SH-SY5Y (cell line): ENCODE measurements at regions not wholly inside any gene's neighbourhood (a gene's known extent, or its start where the extent isn't known, plus 50 kb on each side); places are given as distances from the start of the nearest gene placed in this dataset.
A peak's percentile ranks its signal among the peaks of the same experiment; 100 is the strongest.

Experiments used
- GATA2 ChIP-seq: IDR thresholded peaks from 2 replicates; pipeline ENCODE4 v1.6.1; 2011; ENCODE audit warnings: mild to moderate bottlenecking, low read depth, low read length
- GATA3 ChIP-seq: IDR thresholded peaks from 2 replicates; pipeline ENCODE4 v1.6.1; 2011; ENCODE audit warnings: low read depth, mild to moderate bottlenecking, low read length, moderate library complexity

DNA sequence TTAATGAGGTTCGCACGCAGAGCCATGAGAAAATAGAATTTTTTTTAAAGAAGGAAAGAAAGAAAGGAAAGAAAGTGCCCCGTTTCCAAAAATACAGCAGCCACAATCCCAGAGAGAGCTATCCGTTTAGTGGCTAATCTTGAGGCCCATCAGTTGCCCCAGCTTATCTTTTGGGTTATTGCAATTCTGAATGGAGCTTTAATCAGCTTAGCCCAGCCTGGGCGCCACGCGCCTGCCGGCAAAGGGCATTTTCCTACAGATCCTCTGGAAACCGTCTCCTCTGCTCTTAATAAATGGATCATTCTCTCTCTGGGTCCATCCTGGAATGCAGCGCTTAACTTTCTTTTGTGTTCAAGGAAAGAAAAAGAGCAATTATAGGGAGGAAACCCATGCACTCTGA, 413.3 kb downstream of the MAFB start:
- peak; percentile 100 for TF ChIP-seq GATA2
- peak; percentile 99 for TF ChIP-seq GATA3
